Gastrocnemius medialis (tissue), 4 donors: ENCODE measurements at regions not wholly inside any gene's neighbourhood (a gene's known extent, or its start where the extent isn't known, plus 50 kb on each side); places are given as distances from the start of the nearest gene placed in this dataset.

ENCODE experiments used
- ATAC-seq, 2 donors: fragments of 150-250 bp; one replicate each; pipeline ENCODE4 v1.9.1; 2016
- DNase-seq, 2 donors: peaks; one replicate each; pipeline ENCODE4 v3.0.0-alpha.2; 2019
- H3K27ac ChIP-seq, 4 donors: fragments of 200-600 bp; sonication (generic); 1 replicate in 1 of 4; 2 replicates in 3 of 4; pipeline ENCODE4 v1.5.1; 2016 to 2018; ENCODE audit warnings: mild to moderate bottlenecking in 2 of 4, moderate library complexity in 1 of 4
- H3K27me3 ChIP-seq, 3 donors: fragments of 200-600 bp; sonication (generic) in 2 of 3; 1 replicate in 1 of 3; 2 replicates in 2 of 3; pipeline versions ENCODE4 v1.5.1 to v1.6.0; 2016 to 2019; ENCODE audit warnings: mild to moderate bottlenecking in 1 of 3, moderate library complexity in 1 of 3
- H3K36me3 ChIP-seq, 2 donors: fragments of 200-600 bp; sonication (generic) in 1 of 2; one replicate each; pipeline ENCODE4 v1.5.1; 2017 to 2018
- H3K4me1 ChIP-seq, 2 donors: fragments of 200-600 bp; sonication (generic) in 1 of 2; one replicate each; pipeline ENCODE4 v1.5.1; 2016 to 2017; ENCODE audit warnings: mild to moderate bottlenecking in 2 of 2
- H3K4me3 ChIP-seq, 4 donors: fragments of 200-600 bp; sonication (generic) in 3 of 4; 1 replicate in 1 of 4; 2 replicates in 3 of 4; pipeline ENCODE4 v1.5.1; 2016 to 2019; ENCODE audit warnings: mild to moderate bottlenecking in 2 of 4
- H3K9me3 ChIP-seq, 3 donors: fragments of 200-600 bp; sonication (generic) in 2 of 3; 1 replicate in 1 of 3; 2 replicates in 2 of 3; pipeline ENCODE4 v1.5.1; 2016 to 2019
- CTCF ChIP-seq, 5 experiments: fragments of 450-650 bp in 3 of 5; fragments of 200-600 bp in 2 of 5; sonication (generic) in 2 of 5; IDR thresholded peaks in 4 of 5; conservative IDR thresholded peaks in 1 of 5; 1 replicate in 4 of 5; 2 replicates in 1 of 5; pipeline ENCODE4 v1.5.1; 2016 to 2019; ENCODE audit warnings: antibody characterized with exemption in 5 of 5, mild to moderate bottlenecking in 3 of 5, moderate library complexity in 3 of 5
- POLR2A ChIP-seq, 2 donors: fragments of 450-650 bp; IDR thresholded peaks; one replicate each; pipeline ENCODE4 v1.6.1; 2017; ENCODE audit warnings: antibody characterized with exemption in 2 of 2, mild to moderate bottlenecking in 2 of 2, moderate library complexity in 2 of 2
- in situ Hi-C, 4 donors: fragments of 200-750 bp; cut with MboI; loops; one replicate each; pipeline versions ENCODE4 v1.15.0 to v1.8.0; 2017; ENCODE audit warnings: low sequenced_read_pairs in 4 of 4
- intact Hi-C: fragments of 100-400 bp; cut with DNase I; formaldehyde crosslinking; loops from one replicate; pipeline ENCODE4 v1.15.1; 2023; ENCODE audit warnings: low total_unique reads

DNA sequence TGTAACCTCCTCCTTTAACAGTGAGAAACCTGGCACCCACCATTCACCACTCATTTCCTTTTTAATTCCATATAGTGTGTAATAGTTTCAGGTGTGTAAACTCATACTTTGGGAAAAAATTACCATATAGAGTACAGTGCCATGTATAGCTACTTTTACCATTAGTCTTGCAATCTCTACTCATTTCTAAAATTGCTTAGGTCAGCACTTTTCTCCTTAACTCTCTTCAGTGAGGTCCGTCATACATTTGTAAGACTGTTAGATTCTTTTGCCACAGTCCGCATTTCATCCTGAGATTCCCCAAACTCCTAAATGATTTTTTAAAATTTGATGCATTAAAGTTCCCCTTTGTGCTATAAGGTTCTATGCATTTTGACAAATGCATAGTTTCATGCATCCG lies 238.3 kb upstream of the ATP10A start:
- H3K36me3 ChIP-seq, result no peaks in the 10 kb centered on the region
- no peak overlapping the region for H3K27ac ChIP-seq
- in situ Hi-C loops (no loop called here), intact Hi-C loops (no loop called here)
- no peaks in the 10 kb centered on the region for H3K4me1 ChIP-seq
- H3K4me3 ChIP-seq, result no peak overlapping the region
- DNase-seq, result no peak
- ATAC-seq, result no peak
- H3K9me3 ChIP-seq, result no peaks in the 10 kb centered on the region
- no peak for TF ChIP-seq CTCF (IDR thresholded peaks at IDR 0.05 in 4 of 5, conservative IDR thresholded peaks at IDR 0.05 in 1 of 5)
- no peak for TF ChIP-seq POLR2A (IDR thresholded peaks at IDR 0.05)
- H3K27me3 ChIP-seq, result no peaks in the 10 kb centered on the region

DNA sequence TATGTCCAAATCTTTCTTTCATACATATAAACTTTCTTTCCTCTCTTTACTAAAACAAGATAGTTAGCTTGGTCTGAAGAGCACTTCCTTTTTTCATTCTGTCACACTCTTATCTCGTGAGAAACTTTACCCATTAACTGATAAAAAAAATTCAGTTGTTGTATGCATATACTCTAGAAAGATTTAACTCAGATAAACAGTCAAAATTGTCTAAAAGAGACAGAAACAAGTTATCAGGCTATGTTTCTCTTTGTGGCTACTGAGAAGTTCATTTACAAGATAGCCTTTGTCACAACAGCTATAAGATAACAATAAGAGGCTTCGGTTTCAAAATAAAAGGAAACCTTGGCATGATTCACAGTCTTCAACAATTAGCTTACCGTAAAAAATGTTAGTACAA lies 235.7 kb upstream of the ATP10A start:
- H3K27me3 ChIP-seq, result no peaks in the 10 kb centered on the region
- no peaks in the 10 kb centered on the region for H3K36me3 ChIP-seq
- no peak for TF ChIP-seq POLR2A (IDR thresholded peaks at IDR 0.05)
- TF ChIP-seq CTCF (IDR thresholded peaks at IDR 0.05 in 4 of 5, conservative IDR thresholded peaks at IDR 0.05 in 1 of 5), result no peak
- intact Hi-C loops (no loop called here), in situ Hi-C loops (no loop called here)
- no peak overlapping the region for H3K4me3 ChIP-seq
- H3K9me3 ChIP-seq, result no peaks in the 10 kb centered on the region
- ATAC-seq (no peak), DNase-seq (no peak)
- no peaks in the 10 kb centered on the region for H3K4me1 ChIP-seq
- no peak overlapping the region for H3K27ac ChIP-seq

- H3K4me3 ChIP-seq, result no peak overlapping the region
- ATAC-seq (no peak), DNase-seq (no peak)
- in situ Hi-C loops (no loop called here), intact Hi-C loops (no loop called here)
- no peaks in the 10 kb centered on the region for H3K27me3 ChIP-seq
- TF ChIP-seq CTCF (IDR thresholded peaks at IDR 0.05 in 4 of 5, conservative IDR thresholded peaks at IDR 0.05 in 1 of 5), result no peak
- TF ChIP-seq POLR2A (IDR thresholded peaks at IDR 0.05), result no peak
- H3K9me3 ChIP-seq, result no peaks in the 10 kb centered on the region
- H3K4me1 ChIP-seq, result no peaks in the 10 kb centered on the region
- H3K36me3 ChIP-seq, result no peaks in the 10 kb centered on the region
- H3K27ac ChIP-seq, result no peak overlapping the region
Measured at GRCh38 chr15:26097216-26097615, 234.1 kb upstream of the ATP10A start.

GRCh38 chr15:26096581-26096980 lies 233.5 kb upstream of the ATP10A start:
- TF ChIP-seq CTCF (IDR thresholded peaks at IDR 0.05 in 4 of 5, conservative IDR thresholded peaks at IDR 0.05 in 1 of 5) (no peak), POLR2A (IDR thresholded peaks at IDR 0.05) (no peak)
- no peak for DNase-seq
- in situ Hi-C loops (no loop called here), intact Hi-C loops (no loop called here)
- Histone ChIP-seq H3K36me3 (no peaks in the 10 kb centered on the region), H3K4me1 (no peaks in the 10 kb centered on the region), H3K27me3 (no peaks in the 10 kb centered on the region), H3K9me3 (no peaks in the 10 kb centered on the region), H3K4me3 (no peak overlapping the region), H3K27ac (no peak overlapping the region)
- ATAC-seq, result no peak

DNA sequence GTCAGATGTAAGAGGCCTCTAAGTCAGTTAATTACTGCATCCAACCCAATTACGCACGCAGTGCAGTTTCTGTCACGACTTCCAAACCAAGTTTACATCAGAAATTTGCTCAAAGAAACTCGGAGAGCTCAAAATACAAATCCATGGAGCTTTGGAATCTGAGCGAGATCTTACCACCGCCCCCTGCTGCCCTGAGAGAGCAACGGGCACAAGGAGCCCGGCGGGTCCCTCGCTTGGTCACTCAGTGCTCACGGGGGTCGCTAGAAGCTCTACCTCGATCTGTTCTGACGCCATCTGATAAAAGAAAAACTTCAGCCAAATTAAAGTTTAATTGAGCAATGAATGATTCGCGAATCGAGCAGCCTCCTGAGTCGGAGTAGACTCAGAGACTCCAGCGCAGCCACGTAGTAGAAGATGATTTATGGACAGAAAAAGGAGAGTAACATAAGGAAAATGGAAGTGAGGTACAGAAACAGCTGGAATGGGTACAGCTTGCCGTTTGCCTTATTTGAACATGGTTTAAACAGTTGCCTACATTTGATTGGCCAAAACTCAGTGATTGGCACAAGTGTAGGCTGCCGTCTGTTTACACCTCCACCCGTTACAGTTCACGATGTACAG lies 232.7 kb upstream of the ATP10A start:
- H3K27me3 ChIP-seq, result no peaks in the 10 kb centered on the region
- H3K4me1 ChIP-seq, result no peaks in the 10 kb centered on the region
- no peak overlapping the region for H3K4me3 ChIP-seq
- ATAC-seq (no peak), DNase-seq (no peak)
- TF ChIP-seq POLR2A (IDR thresholded peaks at IDR 0.05) (no peak), CTCF (IDR thresholded peaks at IDR 0.05 in 4 of 5, conservative IDR thresholded peaks at IDR 0.05 in 1 of 5) (no peak)
- in situ Hi-C loops (no loop called here), intact Hi-C loops (no loop called here)
- H3K27ac ChIP-seq, result no peak overlapping the region
- H3K36me3 ChIP-seq, result no peaks in the 10 kb centered on the region
- H3K9me3 ChIP-seq, result no peaks in the 10 kb centered on the region
